GM23248 (cell line): ENCODE measurements at regions not wholly inside any gene's neighbourhood (a gene's known extent, or its start where the extent isn't known, plus 50 kb on each side); places are given as distances from the start of the nearest gene placed in this dataset.
"Not testable (repeated sequence)": the region's sequence is repeated elsewhere in the genome, so short reads cannot be mapped to it uniquely, and the experiment has no call there.

Experiments
- DNase-seq: peaks from one replicate; pipeline ENCODE4 v3.0.0-alpha.2; 2015
- H2AFZ ChIP-seq: fragments of 200-600 bp; sonication (generic); 2 replicates; pipeline ENCODE4 v1.6.1; 2016; ENCODE audit warnings: antibody characterized with exemption
- H3F3A ChIP-seq: fragments of 200-600 bp; sonication (generic); 2 replicates; pipeline ENCODE4 v1.6.1; 2016; ENCODE audit warnings: mild to moderate bottlenecking, antibody characterized with exemption, mixed run types; ENCODE audit not compliant: insufficient read depth
- H3K27ac ChIP-seq: fragments of 200-600 bp; sonication (generic); 2 replicates; pipeline ENCODE4 v1.5.1; 2016; ENCODE audit warnings: mild to moderate bottlenecking
- H3K27me3 ChIP-seq: fragments of 200-600 bp; sonication (generic); replicated peaks from 2 replicates; pipeline ENCODE4 v1.6.1; 2016; ENCODE audit warnings: mild to moderate bottlenecking; ENCODE audit not compliant: insufficient read depth
- H3K36me3 ChIP-seq: fragments of 200-600 bp; sonication (generic); 2 replicates; pipeline ENCODE4 v1.6.1; 2016; ENCODE audit warnings: low read depth, mild to moderate bottlenecking
- H3K4me1 ChIP-seq: fragments of 200-600 bp; sonication (generic); 2 replicates; pipeline ENCODE4 v1.6.1; 2016; ENCODE audit warnings: mild to moderate bottlenecking; ENCODE audit not compliant: insufficient read depth
- H3K4me2 ChIP-seq: fragments of 200-600 bp; sonication (generic); one replicate; pipeline ENCODE4 v1.6.1; 2016; ENCODE audit warnings: mild to moderate bottlenecking; ENCODE audit not compliant: unreplicated experiment
- H3K4me3 ChIP-seq: fragments of 200-600 bp; sonication (generic); 2 replicates; pipeline ENCODE4 v1.5.1; 2016; ENCODE audit warnings: mild to moderate bottlenecking
- H3K79me2 ChIP-seq: fragments of 200-600 bp; sonication (generic); 2 replicates; pipeline ENCODE4 v1.6.1; 2016; ENCODE audit warnings: mild to moderate bottlenecking; ENCODE audit not compliant: insufficient read depth
- H3K9ac ChIP-seq: fragments of 200-600 bp; sonication (generic); 2 replicates; pipeline ENCODE4 v1.6.1; 2016; ENCODE audit warnings: mild to moderate bottlenecking
- H3K9me2 ChIP-seq: fragments of 200-600 bp; sonication (generic); 2 replicates; pipeline ENCODE4 v1.6.1; 2016; ENCODE audit warnings: mixed run types, mild to moderate bottlenecking, moderate library complexity; ENCODE audit not compliant: insufficient read depth
- H3K9me3 ChIP-seq: fragments of 200-600 bp; sonication (generic); one replicate; pipeline ENCODE4 v1.6.1; 2017; ENCODE audit warnings: low read depth
- H4K20me1 ChIP-seq: fragments of 200-600 bp; sonication (generic); 2 replicates; pipeline ENCODE4 v1.6.0; 2016; ENCODE audit not compliant: insufficient read depth
- EZH2 ChIP-seq: fragments of 200-600 bp; sonication (generic); IDR thresholded peaks from 2 replicates; pipeline ENCODE4 v1.6.1; 2018; ENCODE audit warnings: antibody characterized with exemption, mild to moderate bottlenecking; ENCODE audit not compliant: insufficient read depth, poor library complexity, severe bottlenecking
- EZH2phosphoT487 ChIP-seq: fragments of 200-600 bp; sonication (generic); IDR thresholded peaks from 2 replicates; pipeline ENCODE4 v1.6.1; 2018; ENCODE audit warnings: antibody characterized with exemption, moderate library complexity, mild to moderate bottlenecking, low read depth; ENCODE audit not compliant: insufficient read depth
- WGBS, 2 experiments: methylation state at CpG; one replicate each; pipeline ENCODE4 v1.1.6; 2015 to 2017; ENCODE audit warnings: low lambda C conversion rate in 2 of 2, low coverage in 1 of 2; ENCODE audit errors: missing lambda C conversion rate in 2 of 2; 5-methylcytosine and 5-hydroxymethylcytosine counted together
- in situ Hi-C: fragments of 300-500 bp; cut with MboI; formaldehyde crosslinking; loops from 2 replicates; pipeline ENCODE4 v1.15.0; 2020

- WGBS, 2 experiments: 65% methylated on average over 7 of the region's 7 CpGs
- Histone ChIP-seq H4K20me1 (no peaks in the 10 kb centered on the region), H3K4me2 (no peak overlapping the region), H2AFZ (no peak overlapping the region), H3K9me2 (no peaks in the 10 kb centered on the region), H3K79me2 (no peaks in the 10 kb centered on the region), H3F3A (no peaks in the 10 kb centered on the region), H3K27ac (no peak overlapping the region), H3K4me3 (no peak overlapping the region), H3K9ac (no peak overlapping the region), H3K4me1 (no peaks in the 10 kb centered on the region), H3K9me3 (no peaks in the 10 kb centered on the region), H3K36me3 (no peaks in the 10 kb centered on the region), H3K27me3 (no peaks in the 10 kb centered on the region)
- in situ Hi-C loops: no loop called here
- no peak for DNase-seq
- TF ChIP-seq EZH2phosphoT487: no peak
- TF ChIP-seq EZH2: no peak
These were observed 254.7 kb upstream of the SOX9 start for GRCh38 chr17:71866095-71866494.

DNA sequence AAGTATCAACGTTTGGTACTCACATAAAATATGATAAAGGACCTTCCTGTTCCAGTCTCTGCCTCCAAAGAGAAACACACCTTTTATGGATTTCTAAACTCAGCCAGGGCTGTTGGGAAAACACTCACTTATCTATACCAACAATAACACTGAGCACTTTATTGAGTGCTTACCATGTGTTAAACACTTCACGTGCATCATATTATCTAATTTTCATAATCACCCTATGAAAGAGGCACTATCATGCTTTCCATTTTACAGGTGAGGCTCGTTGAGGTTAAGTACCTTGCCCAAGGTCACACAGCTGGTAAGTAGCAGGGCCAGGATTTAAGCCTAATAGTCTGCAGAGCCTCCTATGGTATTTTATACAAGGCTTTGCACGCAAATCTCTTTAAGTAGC lies 251.5 kb upstream of the SOX9 start:
- Histone ChIP-seq H2AFZ (no peak overlapping the region), H3K27me3 (no peaks in the 10 kb centered on the region), H3K9ac (no peak overlapping the region), H3K4me3 (no peak overlapping the region), H3K9me3 (no peaks in the 10 kb centered on the region), H3K9me2 (no peaks in the 10 kb centered on the region), H3K79me2 (no peaks in the 10 kb centered on the region), H3F3A (no peaks in the 10 kb centered on the region), H3K27ac (no peak overlapping the region), H3K4me2 (no peak overlapping the region), H3K36me3 (no peaks in the 10 kb centered on the region), H4K20me1 (no peaks in the 10 kb centered on the region), H3K4me1 (no peaks in the 10 kb centered on the region)
- DNase-seq: no peak
- in situ Hi-C loops: no loop called here
- 52% methylated on average over 4 of the region's 4 CpGs for WGBS, 2 experiments
- no peak for TF ChIP-seq EZH2
- no peak for TF ChIP-seq EZH2phosphoT487

DNA sequence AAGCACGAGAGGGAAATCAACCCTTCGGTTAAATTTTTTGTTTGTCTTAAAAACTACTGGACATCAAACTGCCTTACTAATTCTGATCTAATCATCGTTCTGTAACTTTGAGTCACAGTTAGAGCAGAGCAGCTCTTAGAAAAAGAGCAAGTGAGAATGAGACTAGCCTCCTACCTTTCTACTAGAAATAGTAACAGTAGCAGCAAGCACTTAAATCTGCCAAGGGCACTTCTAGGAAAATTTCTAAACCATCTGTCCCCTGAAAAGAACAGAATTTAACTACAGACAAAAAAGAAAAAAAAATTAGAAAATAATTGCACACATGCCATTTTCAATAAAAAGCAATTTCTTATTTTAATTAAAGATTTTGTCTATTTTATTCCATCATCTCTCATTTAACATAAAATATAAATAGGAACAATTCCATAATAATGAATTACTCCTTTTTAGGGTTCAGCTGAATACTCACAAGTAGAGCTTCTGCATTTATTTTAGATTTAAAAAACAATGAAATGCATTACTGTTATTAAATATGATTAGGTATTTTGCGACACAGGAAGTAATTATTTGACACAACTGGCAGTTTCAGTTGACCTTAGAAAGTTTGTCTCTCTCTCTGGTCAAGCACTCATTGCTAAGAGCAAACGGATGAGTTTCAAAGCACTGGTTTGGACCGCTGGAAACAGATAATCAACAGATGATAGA lies 250.8 kb upstream of the SOX9 start:
- in situ Hi-C loops: no loop called here
- Histone ChIP-seq H2AFZ (no peak overlapping the region), H3K27me3 (no peaks in the 10 kb centered on the region), H3K9ac (no peak overlapping the region), H3K79me2 (no peaks in the 10 kb centered on the region), H4K20me1 (no peaks in the 10 kb centered on the region), H3K36me3 (no peaks in the 10 kb centered on the region), H3K4me3 (no peak overlapping the region), H3K4me1 (no peaks in the 10 kb centered on the region), H3K9me2 (no peaks in the 10 kb centered on the region), H3F3A (no peaks in the 10 kb centered on the region), H3K4me2 (no peak overlapping the region), H3K9me3 (no peaks in the 10 kb centered on the region), H3K27ac (no peak overlapping the region)
- WGBS, 2 experiments: 80 to 83% methylated on average over 6 of the region's 6 CpGs
- peak; percentile 2 for DNase-seq
- TF ChIP-seq EZH2 (no peak), EZH2phosphoT487 (no peak)

DNA sequence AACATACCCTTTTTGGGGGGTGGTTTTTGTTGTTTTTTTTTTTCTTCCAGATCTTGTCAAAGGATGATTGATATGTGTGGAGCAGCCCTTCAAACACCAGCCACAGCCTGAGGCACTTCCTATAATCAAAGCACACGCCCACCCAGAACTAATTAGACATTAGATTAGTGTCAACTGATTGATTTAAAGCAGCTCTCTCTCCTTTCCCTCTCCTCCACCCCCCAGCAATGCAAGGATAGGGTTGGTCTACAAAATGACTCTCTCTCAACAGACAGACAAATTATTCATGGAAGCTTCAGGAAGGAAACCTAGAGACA lies 250.3 kb upstream of the SOX9 start:
- H3K27ac ChIP-seq: no peak overlapping the region
- H3K9ac ChIP-seq: no peak overlapping the region
- no peaks in the 10 kb centered on the region for H3K79me2 ChIP-seq
- H3K36me3 ChIP-seq: no peaks in the 10 kb centered on the region
- no peak overlapping the region for H3K4me2 ChIP-seq
- H3K4me1 ChIP-seq: no peaks in the 10 kb centered on the region
- no peaks in the 10 kb centered on the region for H3K9me3 ChIP-seq
- no peak for TF ChIP-seq EZH2
- no peak for TF ChIP-seq EZH2phosphoT487
- no peak for DNase-seq
- no peaks in the 10 kb centered on the region for H3K9me2 ChIP-seq
- in situ Hi-C loops: no loop called here
- no peaks in the 10 kb centered on the region for H3F3A ChIP-seq
- H2AFZ ChIP-seq: no peak overlapping the region
- H4K20me1 ChIP-seq: no peaks in the 10 kb centered on the region
- no peak overlapping the region for H3K4me3 ChIP-seq
- H3K27me3 ChIP-seq: no peaks in the 10 kb centered on the region
- WGBS, 2 experiments: 32 to 58% methylated on average over 1 of the region's 1 CpG

GRCh38 chr17:71872843-71873485 lies 247.9 kb upstream of the SOX9 start:
- H3K4me2 ChIP-seq: no peak overlapping the region
- in situ Hi-C loops: no loop called here
- no peaks in the 10 kb centered on the region for H3K27me3 ChIP-seq
- no peak overlapping the region for H3K4me3 ChIP-seq
- no peaks in the 10 kb centered on the region for H3K9me3 ChIP-seq
- no peaks in the 10 kb centered on the region for H4K20me1 ChIP-seq
- 87% methylated on average over 6 of the region's 6 CpGs for WGBS, 2 experiments
- no peak for DNase-seq
- H3K36me3 ChIP-seq: no peaks in the 10 kb centered on the region
- no peak overlapping the region for H2AFZ ChIP-seq
- H3K79me2 ChIP-seq: no peaks in the 10 kb centered on the region
- no peak overlapping the region for H3K9ac ChIP-seq
- H3K9me2 ChIP-seq: no peaks in the 10 kb centered on the region
- no peaks in the 10 kb centered on the region for H3K4me1 ChIP-seq
- H3F3A ChIP-seq: no peaks in the 10 kb centered on the region
- no peak for TF ChIP-seq EZH2
- no peak for TF ChIP-seq EZH2phosphoT487
- H3K27ac ChIP-seq: no peak overlapping the region

GRCh38 chr17:71874773-71875172 lies 246.0 kb upstream of the SOX9 start:
- H3K4me1 ChIP-seq, DNase-seq, H3F3A ChIP-seq, H4K20me1 ChIP-seq, H3K9ac ChIP-seq, H3K4me2 ChIP-seq, H3K27me3 ChIP-seq, H3K79me2 ChIP-seq, H3K36me3 ChIP-seq, H3K27ac ChIP-seq, in situ Hi-C loops, H3K9me2 ChIP-seq, H3K4me3 ChIP-seq, H2AFZ ChIP-seq, H3K9me3 ChIP-seq: not testable (repeated sequence)
- WGBS, 2 experiments: 54 to 59% methylated on average over 2 of the region's 2 CpGs
